Activated CD8-positive, alpha-beta memory T cell treated with anti-CD3 and anti-CD28 coated beads, Interleukin-2, amount 50 U/mL, for 1 hour (primary cell): ENCODE measurements at regions not wholly inside any gene's neighbourhood (a gene's known extent, or its start where the extent isn't known, plus 50 kb on each side); places are given as distances from the start of the nearest gene placed in this dataset.

Experiments
- DNase-seq: peaks from one replicate; pipeline ENCODE4 v3.0.0-alpha.2; 2020; ENCODE audit errors: extremely low read depth

- no peak for DNase-seq
Observed at GRCh38 chr12:4049298-4050080, 176.3 kb upstream of the PARP11 start.

- no peak for DNase-seq
Observed at GRCh38 chr12:4047421-4047820, 174.2 kb upstream of the PARP11 start.

GRCh38 chr12:4046495-4046840 is 173.3 kb upstream of the PARP11 start:
- no peak for DNase-seq

GRCh38 chr12:4045786-4046494 is 172.7 kb upstream of the PARP11 start:
- DNase-seq: no peak

- no peak for DNase-seq
Observed at GRCh38 chr12:4044736-4045730, 171.8 kb upstream of the PARP11 start.

GRCh38 chr12:4044101-4044500 is 170.9 kb upstream of the PARP11 start:
- no peak for DNase-seq

- DNase-seq: no peak
Observed at GRCh38 chr12:4041187-4041885, 168.1 kb upstream of the PARP11 start.

GRCh38 chr12:4039931-4040330 is 166.7 kb upstream of the PARP11 start:
- no peak for DNase-seq

- DNase-seq: no peak
Observed at GRCh38 chr12:4037747-4038312, 164.6 kb upstream of the PARP11 start.

- DNase-seq: no peak
Observed at GRCh38 chr12:4036671-4037271, 163.6 kb upstream of the PARP11 start.

- no peak for DNase-seq
Observed at GRCh38 chr12:4034921-4035320, 161.7 kb upstream of the PARP11 start.

GRCh38 chr12:4032924-4033615 is 159.9 kb upstream of the PARP11 start:
- no peak for DNase-seq

- no peak for DNase-seq
Observed at GRCh38 chr12:4031703-4032291, 158.6 kb upstream of the PARP11 start.

GRCh38 chr12:4030929-4031702 is 157.9 kb upstream of the PARP11 start:
- peak; percentile 9 for DNase-seq

GRCh38 chr12:4027412-4027811 is 154.2 kb upstream of the PARP11 start:
- no peak for DNase-seq

- DNase-seq: no peak
Observed at GRCh38 chr12:4026517-4026916, 153.3 kb upstream of the PARP11 start.

- DNase-seq: no peak
Observed at GRCh38 chr12:4026020-4026358, 152.8 kb upstream of the PARP11 start.

- DNase-seq: no peak
Observed at GRCh38 chr12:4025181-4026019, 152.2 kb upstream of the PARP11 start.
